Neural progenitor cell (in vitro differentiated cells): ENCODE measurements at regions not wholly inside any gene's neighbourhood (a gene's known extent, or its start where the extent isn't known, plus 50 kb on each side); places are given as distances from the start of the nearest gene placed in this dataset.

Source experiments
- DNase-seq: peaks from one replicate; pipeline ENCODE4 v3.0.0-alpha.2; 2016; ENCODE audit warnings: low spot score
- H2AFZ ChIP-seq: fragments of 200-600 bp; sonication (generic); replicated peaks from 2 replicates; pipeline ENCODE4 v1.6.1; 2016; ENCODE audit warnings: antibody characterized with exemption
- H3F3A ChIP-seq: fragments of 200-600 bp; sonication (generic); 2 replicates; pipeline ENCODE4 v1.6.1; 2016; ENCODE audit warnings: antibody characterized with exemption, low read depth
- H3K27ac ChIP-seq: fragments of 200-600 bp; sonication (generic); 2 replicates; pipeline ENCODE4 v1.5.1; 2016; ENCODE audit warnings: mild to moderate bottlenecking
- H3K27me3 ChIP-seq: fragments of 200-600 bp; sonication (generic); 2 replicates; pipeline ENCODE4 v1.6.1; 2016; ENCODE audit warnings: mild to moderate bottlenecking, moderate library complexity
- H3K36me3 ChIP-seq: fragments of 200-600 bp; sonication (generic); 2 replicates; pipeline ENCODE4 v1.5.1; 2016
- H3K4me1 ChIP-seq: fragments of 200-600 bp; sonication (generic); 2 replicates; pipeline ENCODE4 v1.6.1; 2016; ENCODE audit warnings: mixed run types
- H3K4me2 ChIP-seq: fragments of 200-600 bp; sonication (generic); 2 replicates; pipeline ENCODE4 v1.6.1; 2016
- H3K4me3 ChIP-seq: fragments of 200-600 bp; sonication (generic); 2 replicates; pipeline ENCODE4 v1.5.1; 2016
- H3K79me2 ChIP-seq: fragments of 200-600 bp; sonication (generic); 2 replicates; pipeline ENCODE4 v1.6.1; 2016; ENCODE audit warnings: low read depth
- H3K9ac ChIP-seq: fragments of 200-600 bp; sonication (generic); 2 replicates; pipeline ENCODE4 v1.6.1; 2016
- H3K9me3 ChIP-seq: fragments of 200-600 bp; sonication (generic); 2 replicates; pipeline ENCODE4 v1.5.1; 2016; ENCODE audit warnings: low read depth
- H4K20me1 ChIP-seq: fragments of 200-600 bp; sonication (generic); 2 replicates; pipeline ENCODE4 v1.6.1; 2016; ENCODE audit warnings: low read depth
- H3K27ac Mint-ChIP-seq: 3 replicates; pipeline ENCODE4 v1.8.0; 2021; ENCODE audit warnings: mixed read lengths
- H3K27me3 Mint-ChIP-seq: 2 replicates; pipeline ENCODE4 v1.8.0; 2022; ENCODE audit warnings: low read depth, mild to moderate bottlenecking, inconsistent platforms, moderate library complexity, mixed read lengths; ENCODE audit not compliant: insufficient read depth
- H3K36me3 Mint-ChIP-seq: 3 replicates; pipeline ENCODE4 v1.8.0; 2021; ENCODE audit warnings: mixed read lengths
- H3K4me1 Mint-ChIP-seq: 3 replicates; pipeline ENCODE4 v1.8.0; 2021; ENCODE audit warnings: mixed read lengths
- H3K4me3 Mint-ChIP-seq: 3 replicates; pipeline ENCODE4 v1.8.0; 2021; ENCODE audit warnings: mild to moderate bottlenecking, moderate library complexity, mixed read lengths
- H3K9me3 Mint-ChIP-seq: 3 replicates; pipeline ENCODE4 v1.8.0; 2020; ENCODE audit warnings: mixed read lengths
- EZH2 ChIP-seq: fragments of 200-600 bp; sonication (generic); IDR thresholded peaks from 2 replicates; pipeline ENCODE4 v1.6.1; 2017; ENCODE audit warnings: antibody characterized with exemption, mild to moderate bottlenecking, moderate library complexity
- EZH2phosphoT487 ChIP-seq: fragments of 200-600 bp; sonication (generic); IDR thresholded peaks from 2 replicates; pipeline ENCODE4 v1.6.1; 2017; ENCODE audit warnings: antibody characterized with exemption
- TF ChIP-seq, protein P1 (sequence below): fragments of 200-600 bp; sonication (generic); IDR thresholded peaks from 2 replicates; pipeline ENCODE4 v1.5.1; 2017; ENCODE audit warnings: antibody characterized with exemption, mild to moderate bottlenecking

DNA sequence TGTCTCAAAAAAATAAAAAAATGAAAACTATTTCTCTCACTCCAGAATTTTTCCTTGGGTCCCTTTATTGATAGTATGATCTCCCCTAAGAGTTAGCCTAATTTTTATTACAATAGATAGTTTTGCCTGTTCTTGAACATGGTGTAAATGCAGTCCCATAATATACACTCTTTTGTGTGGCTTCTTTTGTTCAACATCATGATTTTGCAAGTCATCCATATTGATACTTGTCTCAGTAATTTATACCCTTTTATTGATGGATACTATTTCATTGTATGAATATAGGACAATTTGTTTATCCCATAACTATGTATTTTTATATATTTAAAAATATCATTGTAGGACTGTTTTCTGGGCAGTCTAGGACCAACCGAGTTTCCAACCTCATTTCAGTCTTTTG is 207.0 kb downstream of the UTP18 start:
- no peaks in the 10 kb centered on the region for H3K36me3 Mint-ChIP-seq

DNA sequence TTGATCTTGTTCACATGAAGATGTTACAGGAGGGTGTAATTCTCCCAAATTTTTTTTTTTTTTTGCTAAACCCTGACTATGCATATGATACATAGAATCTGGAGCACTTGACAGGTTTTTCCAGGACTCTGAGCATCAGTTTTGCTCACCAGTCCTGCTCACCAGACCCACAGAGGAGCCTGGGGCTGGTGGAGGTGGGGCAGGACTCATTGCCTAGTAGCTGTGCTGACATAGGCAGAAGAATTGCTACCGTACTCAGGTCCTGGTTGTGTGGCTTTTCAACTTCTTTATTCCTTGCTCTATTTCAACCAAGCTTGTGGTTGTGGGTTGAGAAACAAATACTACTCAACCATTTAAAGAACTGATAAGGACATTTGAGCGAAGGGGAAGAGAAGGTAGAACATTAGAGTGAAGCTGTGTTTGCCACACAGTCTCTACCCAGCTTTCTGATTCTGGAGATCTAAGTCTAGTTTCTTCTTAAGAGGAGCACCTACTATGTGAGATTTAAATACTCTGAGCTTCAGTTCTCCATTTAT is 212.4 kb downstream of the UTP18 start:
- no peak overlapping the region for H2AFZ ChIP-seq
- no peaks in the 10 kb centered on the region for H3K27me3 Mint-ChIP-seq

More for the DNA sequence above, 207.0 kb downstream of the UTP18 start:
- H3K79me2 ChIP-seq = no peaks in the 10 kb centered on the region
- no peak overlapping the region for H3K9ac ChIP-seq
- H3K4me3 ChIP-seq = no peak overlapping the region
- Mint-ChIP-seq H3K4me1 (no peaks in the 10 kb centered on the region), H3K4me3 (no peak overlapping the region), H3K27me3 (no peaks in the 10 kb centered on the region), H3K27ac (no peak overlapping the region), H3K9me3 (no peaks in the 10 kb centered on the region)
- H3F3A ChIP-seq = no peaks in the 10 kb centered on the region
- H3K9me3 ChIP-seq = no peaks in the 10 kb centered on the region
- no peak for DNase-seq
- H4K20me1 ChIP-seq = no peaks in the 10 kb centered on the region
- H2AFZ ChIP-seq = no peak overlapping the region
- no peak overlapping the region for H3K4me2 ChIP-seq
- TF ChIP-seq, protein P1, sequence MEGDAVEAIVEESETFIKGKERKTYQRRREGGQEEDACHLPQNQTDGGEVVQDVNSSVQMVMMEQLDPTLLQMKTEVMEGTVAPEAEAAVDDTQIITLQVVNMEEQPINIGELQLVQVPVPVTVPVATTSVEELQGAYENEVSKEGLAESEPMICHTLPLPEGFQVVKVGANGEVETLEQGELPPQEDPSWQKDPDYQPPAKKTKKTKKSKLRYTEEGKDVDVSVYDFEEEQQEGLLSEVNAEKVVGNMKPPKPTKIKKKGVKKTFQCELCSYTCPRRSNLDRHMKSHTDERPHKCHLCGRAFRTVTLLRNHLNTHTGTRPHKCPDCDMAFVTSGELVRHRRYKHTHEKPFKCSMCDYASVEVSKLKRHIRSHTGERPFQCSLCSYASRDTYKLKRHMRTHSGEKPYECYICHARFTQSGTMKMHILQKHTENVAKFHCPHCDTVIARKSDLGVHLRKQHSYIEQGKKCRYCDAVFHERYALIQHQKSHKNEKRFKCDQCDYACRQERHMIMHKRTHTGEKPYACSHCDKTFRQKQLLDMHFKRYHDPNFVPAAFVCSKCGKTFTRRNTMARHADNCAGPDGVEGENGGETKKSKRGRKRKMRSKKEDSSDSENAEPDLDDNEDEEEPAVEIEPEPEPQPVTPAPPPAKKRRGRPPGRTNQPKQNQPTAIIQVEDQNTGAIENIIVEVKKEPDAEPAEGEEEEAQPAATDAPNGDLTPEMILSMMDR = no peak
- no peak for TF ChIP-seq EZH2phosphoT487
- TF ChIP-seq EZH2 = no peak
- H3K36me3 ChIP-seq = no peaks in the 10 kb centered on the region
- no peaks in the 10 kb centered on the region for H3K4me1 ChIP-seq
- H3K27me3 ChIP-seq = no peaks in the 10 kb centered on the region
- H3K27ac ChIP-seq = no peak overlapping the region

DNA sequence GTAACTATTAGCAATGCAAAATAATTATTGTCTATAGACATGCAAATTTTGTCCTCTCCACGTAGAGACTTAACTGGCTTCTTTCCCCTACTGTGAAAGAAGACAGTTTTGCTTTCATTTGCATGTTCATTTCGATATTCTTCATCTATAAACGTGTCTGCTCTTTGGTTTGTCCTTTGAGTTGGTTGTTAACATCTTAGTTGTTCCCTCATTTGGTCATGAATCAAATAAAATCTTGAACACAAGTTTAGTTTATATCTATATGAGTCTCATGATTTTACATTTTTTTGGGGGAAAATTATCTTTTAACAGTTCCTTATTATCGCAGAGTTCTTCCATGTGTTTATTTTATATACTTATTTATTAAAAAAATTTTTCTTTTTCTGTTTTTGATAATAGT is 214.4 kb downstream of the UTP18 start:
- Mint-ChIP-seq H3K4me3 (no peak overlapping the region), H3K27me3 (no peaks in the 10 kb centered on the region)
- H3K4me2 ChIP-seq = no peak overlapping the region

More for the DNA sequence above, 212.4 kb downstream of the UTP18 start:
- no peak overlapping the region for H3K9ac ChIP-seq
- no peaks in the 10 kb centered on the region for H3K36me3 ChIP-seq
- no peaks in the 10 kb centered on the region for H3K4me1 Mint-ChIP-seq
- H3K4me3 Mint-ChIP-seq = no peak overlapping the region
- DNase-seq = no peak
- H3K9me3 ChIP-seq = no peaks in the 10 kb centered on the region
- H3K4me1 ChIP-seq = no peaks in the 10 kb centered on the region
- H3K27me3 ChIP-seq = no peaks in the 10 kb centered on the region
- no peak for TF ChIP-seq EZH2phosphoT487
- no peak for TF ChIP-seq EZH2
- TF ChIP-seq, protein P1 = no peak
- H3K27ac Mint-ChIP-seq = no peak overlapping the region
- H3K27ac ChIP-seq = no peak overlapping the region
- no peaks in the 10 kb centered on the region for H3F3A ChIP-seq
- H3K9me3 Mint-ChIP-seq = no peaks in the 10 kb centered on the region
- no peak overlapping the region for H3K4me2 ChIP-seq
- H3K36me3 Mint-ChIP-seq = no peaks in the 10 kb centered on the region
- no peak overlapping the region for H3K4me3 ChIP-seq
- H4K20me1 ChIP-seq = no peaks in the 10 kb centered on the region
- H3K79me2 ChIP-seq = no peaks in the 10 kb centered on the region

More for the DNA sequence above, 214.4 kb downstream of the UTP18 start:
- H3K27ac Mint-ChIP-seq = no peak overlapping the region
- Histone ChIP-seq H3F3A (peaks cover 3% of the 10 kb centered on the region), H3K79me2 (no peaks in the 10 kb centered on the region), H3K27me3 (no peaks in the 10 kb centered on the region), H4K20me1 (no peaks in the 10 kb centered on the region), H3K4me3 (no peak overlapping the region), H3K9ac (no peak overlapping the region), H3K4me1 (no peaks in the 10 kb centered on the region), H3K27ac (no peak overlapping the region), H2AFZ (no peak overlapping the region), H3K9me3 (no peaks in the 10 kb centered on the region), H3K36me3 (no peaks in the 10 kb centered on the region)
- no peaks in the 10 kb centered on the region for H3K9me3 Mint-ChIP-seq
- H3K36me3 Mint-ChIP-seq = no peaks in the 10 kb centered on the region
- TF ChIP-seq EZH2 (no peak), EZH2phosphoT487 (no peak)
- TF ChIP-seq, protein P1 = no peak
- H3K4me1 Mint-ChIP-seq = peaks cover 4% of the 10 kb centered on the region
- no peak for DNase-seq
